HG02840 (cell line): ENCODE measurements at regions not wholly inside any gene's neighbourhood (a gene's known extent, or its start where the extent isn't known, plus 50 kb on each side); places are given as distances from the start of the nearest gene placed in this dataset.

Source experiments
- ATAC-seq: cut with Tn5 transposase; IDR thresholded peaks from one replicate; pipeline ENCODE4 v1.9.1; 2021; ENCODE audit warnings: mild to moderate bottlenecking, moderate library complexity, moderate number of reproducible peaks; ENCODE audit not compliant: unreplicated experiment, low FRiP score

- ATAC-seq = no peak
These were observed 260.7 kb downstream of the SYK start for GRCh38 chr9:91062281-91062680.

- ATAC-seq = no peak
These were observed 261.9 kb downstream of the SYK start for GRCh38 chr9:91063471-91063870.

GRCh38 chr9:91065231-91066041 lies 263.8 kb downstream of the SYK start:
- no peak for ATAC-seq

GRCh38 chr9:91066042-91066415 lies 264.4 kb downstream of the SYK start:
- no peak for ATAC-seq

GRCh38 chr9:91066856-91067255 lies 265.2 kb downstream of the SYK start:
- ATAC-seq = no peak

- no peak for ATAC-seq
These were observed 265.8 kb downstream of the SYK start for GRCh38 chr9:91067306-91067860.

GRCh38 chr9:91071184-91071990 lies 269.8 kb downstream of the SYK start:
- no peak for ATAC-seq

GRCh38 chr9:91073049-91073810 lies 271.6 kb downstream of the SYK start:
- no peak for ATAC-seq

- no peak for ATAC-seq
These were observed 272.5 kb downstream of the SYK start for GRCh38 chr9:91073811-91074771.

GRCh38 chr9:91074866-91075265 lies 273.2 kb downstream of the SYK start:
- no peak for ATAC-seq

- no peak for ATAC-seq
These were observed 273.7 kb downstream of the SYK start for GRCh38 chr9:91075279-91075678.

GRCh38 chr9:91077624-91078368 lies 276.2 kb downstream of the SYK start:
- no peak for ATAC-seq

- ATAC-seq = no peak
These were observed 276.7 kb downstream of the SYK start for GRCh38 chr9:91078369-91078695.

- no peak for ATAC-seq
These were observed 279.0 kb downstream of the AUH start for GRCh38 chr9:91082731-91083130.

GRCh38 chr9:91084896-91085516 lies 276.7 kb downstream of the AUH start:
- ATAC-seq = no peak

- ATAC-seq = no peak
These were observed 276.0 kb downstream of the AUH start for GRCh38 chr9:91085517-91086291.

GRCh38 chr9:91086657-91087461 lies 274.9 kb downstream of the AUH start:
- ATAC-seq = no peak
